Brain pericyte (primary cell): ENCODE measurements at regions not wholly inside any gene's neighbourhood (a gene's known extent, or its start where the extent isn't known, plus 50 kb on each side); places are given as distances from the start of the nearest gene placed in this dataset.

ENCODE experiments used
- DNase-seq: peaks from one replicate; pipeline ENCODE4 v3.0.0-alpha.2; 2012; ENCODE audit warnings: low read depth, low spot score

GRCh38 chr6:120254651-120255050, 905.1 kb upstream of the MAN1A1 start:
- no peak for DNase-seq

DNA sequence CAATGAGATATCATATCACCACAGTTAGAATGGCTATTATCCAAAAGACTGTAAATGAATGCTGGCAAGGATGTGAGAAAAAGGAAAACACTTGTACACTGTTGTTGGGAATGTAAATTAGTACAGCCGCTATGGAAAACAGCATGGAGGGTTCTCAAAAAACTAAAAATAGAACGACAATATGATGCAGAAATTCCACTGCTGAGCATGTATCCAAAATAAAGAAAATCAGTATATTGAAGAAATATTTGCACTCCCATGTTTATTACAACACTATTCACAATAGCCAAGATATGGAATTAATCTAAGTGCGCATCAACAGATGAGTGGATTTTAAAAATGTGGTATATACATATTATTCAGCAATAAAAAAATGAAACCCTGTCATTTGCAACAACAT, 898.9 kb upstream of the MAN1A1 start:
- DNase-seq: no peak

- no peak for DNase-seq
Measured at GRCh38 chr6:120237221-120237620, 887.7 kb upstream of the MAN1A1 start.

GRCh38 chr6:120230008-120230407, 880.4 kb upstream of the MAN1A1 start:
- DNase-seq: no peak

DNA sequence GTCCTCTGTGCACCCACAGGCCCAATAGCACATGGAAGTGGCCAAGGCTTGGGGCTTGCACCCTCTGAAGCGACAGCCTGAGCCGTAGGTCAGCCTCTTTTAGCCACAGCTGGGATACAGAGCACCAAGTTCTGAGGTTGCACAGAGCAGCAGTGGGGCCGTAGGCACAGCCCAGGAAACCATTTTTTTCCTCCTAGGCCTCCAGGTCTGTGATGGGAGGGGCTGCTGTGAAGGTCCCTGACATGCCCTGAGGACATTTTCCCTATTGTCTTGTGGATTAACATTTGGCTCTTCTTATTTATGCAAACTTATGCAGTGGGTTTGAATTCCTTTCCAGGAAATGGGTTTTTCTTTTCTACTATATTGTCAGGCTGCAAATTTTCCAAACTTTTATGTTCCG, 878.7 kb upstream of the MAN1A1 start:
- no peak for DNase-seq

- no peak for DNase-seq
Measured at GRCh38 chr6:120219339-120219738, 869.8 kb upstream of the MAN1A1 start.

DNA sequence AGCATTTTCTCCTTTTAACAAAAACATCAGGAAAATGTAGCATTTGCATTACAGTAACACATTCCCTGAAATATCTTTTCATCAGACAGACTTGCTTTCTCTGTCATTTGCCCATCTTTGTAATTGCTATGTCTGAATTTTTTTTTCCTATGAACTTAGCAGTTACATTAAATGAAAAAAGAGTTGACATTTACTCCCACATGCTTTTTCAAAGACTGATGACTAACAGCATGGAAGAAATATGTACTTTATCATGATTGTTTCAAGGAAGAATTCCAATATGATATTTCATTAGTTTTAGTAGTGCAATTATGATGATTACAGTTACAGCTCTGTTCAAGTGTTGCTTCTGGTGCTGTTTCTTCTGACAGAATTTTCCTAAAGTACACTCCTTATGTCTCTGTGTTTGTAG, 864.5 kb upstream of the MAN1A1 start:
- no peak for DNase-seq

DNA sequence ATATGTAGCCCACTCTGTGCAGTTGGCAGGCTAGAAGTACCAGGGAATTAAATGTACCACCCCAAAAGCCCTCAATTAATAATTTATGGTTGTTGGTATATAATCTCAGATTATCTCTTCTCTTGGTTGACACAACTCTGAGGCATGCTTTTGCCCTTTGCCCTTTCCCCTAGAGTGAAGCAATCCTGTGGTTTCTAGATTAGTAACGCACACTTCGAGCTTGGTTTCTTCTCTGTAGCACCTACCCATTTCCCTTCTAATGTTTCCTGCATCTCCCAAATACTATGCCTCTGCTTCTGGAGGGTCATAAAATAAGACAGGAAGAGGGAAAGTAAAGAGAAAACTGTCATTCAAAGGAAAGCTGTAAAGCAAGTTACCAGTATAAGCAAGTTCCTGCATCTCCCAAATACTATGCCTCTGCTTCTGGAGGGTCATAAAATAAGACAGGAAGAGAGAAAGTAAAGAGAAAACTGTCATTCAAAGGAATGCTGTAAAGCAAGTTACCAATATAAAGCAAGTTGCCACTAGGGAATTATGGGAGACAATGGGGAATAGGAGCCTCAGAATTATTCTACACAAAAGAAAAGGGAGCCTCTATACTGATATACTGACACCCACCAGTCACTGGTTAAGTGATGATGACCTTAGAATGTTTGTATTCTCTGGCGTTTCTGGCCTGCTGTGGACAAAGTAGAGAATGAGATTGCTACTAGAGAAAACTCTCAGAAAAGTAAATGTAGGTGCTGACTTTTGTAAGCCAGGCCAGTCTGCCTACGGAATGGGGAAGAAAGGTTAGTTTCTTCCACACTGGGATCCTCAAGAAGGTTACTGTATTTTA, 862.6 kb upstream of the MAN1A1 start:
- no peak for DNase-seq

DNA sequence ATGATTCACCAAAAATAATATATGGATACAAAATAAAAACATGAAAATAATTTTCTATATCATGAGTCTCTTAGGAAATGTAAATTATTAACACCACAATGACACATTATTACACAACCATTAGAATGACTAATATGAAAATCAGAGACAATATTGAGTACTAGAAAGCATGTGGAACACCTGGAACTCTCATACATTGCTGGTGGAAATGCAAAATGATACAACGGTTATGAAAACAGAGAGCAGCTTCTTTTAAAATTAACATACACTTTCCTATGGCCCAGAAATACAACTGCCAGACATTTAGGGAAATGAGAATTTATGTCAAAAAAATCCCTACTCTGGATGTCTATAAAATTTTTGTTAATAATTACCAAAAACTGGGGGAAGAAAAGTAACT, 853.3 kb upstream of the MAN1A1 start:
- DNase-seq: no peak

DNA sequence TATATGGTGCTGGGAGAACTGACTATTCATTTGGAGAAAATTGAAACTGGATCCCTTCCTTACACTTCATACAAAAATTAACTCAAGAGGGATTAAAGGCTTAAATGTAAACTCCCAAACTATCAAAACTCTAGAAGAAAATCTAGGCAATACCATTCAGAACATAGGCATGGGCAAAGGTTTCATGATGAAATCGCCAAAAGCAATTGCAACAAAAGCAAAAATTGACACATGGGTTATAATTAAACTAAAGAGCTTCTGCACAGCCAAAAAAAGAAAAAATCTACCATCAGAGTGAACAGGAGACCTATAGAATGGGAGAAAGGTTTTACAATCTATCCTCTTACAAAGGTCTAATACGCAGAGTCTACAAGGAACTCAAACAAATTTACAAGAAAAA, 851.3 kb upstream of the MAN1A1 start:
- DNase-seq: no peak

DNA sequence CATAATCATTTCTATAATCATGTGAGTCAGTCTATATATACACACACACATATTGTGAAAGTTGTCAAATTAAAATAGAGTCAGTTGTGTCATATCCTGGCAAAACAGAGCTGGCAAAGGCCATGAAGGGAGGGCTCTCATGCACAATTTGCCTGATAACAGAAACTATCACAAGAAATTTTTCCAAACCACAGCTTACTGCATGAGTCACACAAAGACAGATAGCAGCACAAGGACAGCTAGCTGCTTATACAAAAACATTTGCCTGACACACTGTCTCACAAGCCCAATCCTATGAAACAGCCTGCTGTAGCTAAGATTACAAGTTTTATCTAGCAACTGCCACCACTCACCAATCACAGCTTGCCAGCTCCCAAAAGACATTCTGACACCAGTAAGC, 848.5 kb upstream of the MAN1A1 start:
- DNase-seq: no peak

DNA sequence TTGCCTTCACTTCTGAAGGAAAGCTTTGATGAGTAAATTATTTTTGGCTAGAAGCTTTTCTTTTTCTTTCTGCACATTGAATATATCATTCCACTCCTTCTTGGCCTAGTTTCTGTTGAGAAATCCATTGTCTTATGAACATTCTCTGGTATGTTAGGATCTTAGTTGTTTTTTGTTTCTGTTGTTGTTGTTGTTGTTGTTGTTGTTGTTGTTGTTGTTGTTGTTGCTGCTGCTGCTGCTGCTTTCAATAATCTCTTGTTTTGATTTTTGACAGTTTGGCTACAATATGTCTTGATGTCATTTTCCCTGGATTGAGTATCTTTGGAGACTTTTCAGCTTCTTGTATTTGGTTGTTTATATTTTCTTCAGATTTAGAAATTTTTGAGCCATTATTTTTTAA, 836.5 kb upstream of the MAN1A1 start:
- no peak for DNase-seq

GRCh38 chr6:120173250-120173649, 823.7 kb upstream of the MAN1A1 start:
- no peak for DNase-seq

DNA sequence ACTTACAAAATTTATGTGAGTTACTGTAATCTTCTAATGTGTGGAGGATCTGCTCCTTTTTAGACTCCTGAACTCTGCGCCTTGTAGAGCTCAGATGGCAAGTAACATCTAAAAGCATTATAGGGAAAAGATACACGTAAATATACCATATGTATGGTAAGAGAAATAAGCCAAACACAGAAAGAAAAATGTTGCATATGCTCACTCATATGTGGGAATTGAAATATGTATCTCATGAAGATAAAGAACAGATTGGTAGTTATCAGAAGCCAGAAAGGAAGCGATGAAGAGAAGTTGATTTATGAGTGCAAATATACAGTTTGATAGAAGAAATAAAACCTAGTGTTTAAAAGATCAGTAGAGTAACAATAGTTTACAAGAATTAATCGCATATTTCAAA, 815.0 kb upstream of the MAN1A1 start:
- no peak for DNase-seq

DNA sequence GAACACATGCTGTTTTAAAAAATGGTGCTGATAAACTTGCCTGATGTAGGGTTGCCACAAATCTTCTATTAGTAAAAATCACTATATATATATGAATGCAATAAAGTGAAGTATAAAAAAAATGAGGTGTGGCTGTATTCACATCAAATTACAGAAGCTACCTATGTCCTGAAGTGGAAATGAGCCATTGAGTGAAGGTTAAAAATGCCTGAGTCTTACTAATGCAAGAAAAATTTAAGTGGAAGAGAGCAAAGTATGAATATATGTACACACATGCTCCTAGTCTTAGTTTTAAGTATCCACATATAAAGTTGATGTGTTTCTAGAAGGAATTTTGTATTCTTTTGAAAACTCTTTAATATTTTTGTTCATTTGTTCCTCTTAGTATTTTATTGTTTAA, 808.3 kb upstream of the MAN1A1 start:
- no peak for DNase-seq

- DNase-seq: no peak
Measured at GRCh38 chr6:120147071-120147871, 797.7 kb upstream of the MAN1A1 start.

GRCh38 chr6:120141601-120142000, 792.0 kb upstream of the MAN1A1 start:
- no peak for DNase-seq

DNA sequence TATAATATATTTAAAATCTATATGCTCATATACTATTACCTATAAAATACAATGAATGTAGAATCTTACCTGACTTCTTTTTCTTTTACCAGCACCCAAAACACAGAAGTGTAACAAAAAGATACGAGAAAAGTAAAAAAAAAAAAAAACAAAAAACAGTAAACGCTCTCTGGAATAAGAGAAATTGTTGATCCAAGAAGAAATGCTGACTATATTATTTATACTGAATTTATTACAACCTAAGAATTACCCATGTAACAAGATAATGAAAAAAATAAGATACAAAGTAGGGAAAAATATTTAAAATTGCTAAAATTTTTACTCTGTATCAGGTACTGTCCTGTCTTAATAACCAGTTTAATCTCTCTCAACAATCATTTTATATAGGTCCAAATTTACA, 787.9 kb upstream of the MAN1A1 start:
- no peak for DNase-seq

- no peak for DNase-seq
Measured at GRCh38 chr6:120129228-120129627, 779.7 kb upstream of the MAN1A1 start.

DNA sequence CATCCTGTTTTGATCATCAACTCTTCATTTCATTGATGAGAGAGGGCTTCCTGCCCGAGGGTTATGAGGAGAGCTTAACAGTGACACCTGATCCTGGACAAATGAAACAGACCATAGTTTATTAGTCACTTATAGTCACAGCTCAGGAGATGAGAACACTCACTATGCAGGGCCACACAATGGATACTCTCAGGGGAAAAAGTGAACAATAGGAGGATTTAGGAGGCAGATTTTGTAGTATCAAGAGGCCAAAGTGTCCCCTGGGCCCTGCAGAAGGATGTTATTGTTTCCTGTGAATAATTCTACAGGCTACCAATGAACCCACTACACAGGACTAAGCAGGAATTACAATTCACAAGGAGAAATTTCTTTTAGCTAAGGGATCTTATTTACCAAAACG, 772.8 kb upstream of the MAN1A1 start:
- DNase-seq: no peak

DNA sequence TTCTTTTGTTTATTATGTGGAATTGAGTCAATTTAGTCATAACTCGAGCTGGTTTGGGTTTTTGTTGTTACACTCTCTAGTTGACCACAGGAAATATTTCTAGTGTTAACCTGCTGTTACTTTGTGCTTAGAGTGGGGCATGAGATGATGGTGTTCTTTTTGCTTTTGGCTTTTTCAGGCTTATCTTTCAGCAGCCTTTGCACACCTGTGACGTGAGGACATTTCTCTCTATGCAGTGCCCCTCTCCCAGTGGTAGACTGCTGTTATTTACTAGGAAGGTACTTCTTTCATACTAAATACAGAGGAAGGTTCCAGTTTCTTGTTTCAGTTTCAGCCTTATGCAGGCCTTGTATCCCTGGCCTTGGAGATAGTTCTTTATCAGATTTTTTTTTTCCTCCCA, 766.8 kb upstream of the MAN1A1 start:
- DNase-seq: no peak

- DNase-seq: no peak
Measured at GRCh38 chr6:120112980-120113379, 763.4 kb upstream of the MAN1A1 start.

- DNase-seq: no peak
Measured at GRCh38 chr6:120111001-120111400, 761.4 kb upstream of the MAN1A1 start.
